Right lobe of liver (tissue), 4 donors: ENCODE measurements at regions not wholly inside any gene's neighbourhood (a gene's known extent, or its start where the extent isn't known, plus 50 kb on each side); places are given as distances from the start of the nearest gene placed in this dataset.

Experiments
- POLR2A ChIP-seq: fragments of 450-650 bp; IDR thresholded peaks from one replicate; pipeline ENCODE4 v1.6.1; 2017; ENCODE audit warnings: antibody characterized with exemption, mild to moderate bottlenecking
- TF ChIP-seq, protein P1 (sequence below), 4 donors: fragments of 200-600 bp in 3 of 4; fragments of 450-650 bp in 1 of 4; IDR thresholded peaks; one replicate each; pipeline versions ENCODE4 v1.5.1 to v1.8.0; 2016 to 2022; ENCODE audit warnings: antibody characterized with exemption in 4 of 4, mild to moderate bottlenecking in 2 of 4
- donor health status: DM: no; HTN: no; CAD: no.
- donor health status: DM: no; HTN: no; CAD: no.
- donor health status: DM: no; HTN: yes; CAD: no.

DNA sequence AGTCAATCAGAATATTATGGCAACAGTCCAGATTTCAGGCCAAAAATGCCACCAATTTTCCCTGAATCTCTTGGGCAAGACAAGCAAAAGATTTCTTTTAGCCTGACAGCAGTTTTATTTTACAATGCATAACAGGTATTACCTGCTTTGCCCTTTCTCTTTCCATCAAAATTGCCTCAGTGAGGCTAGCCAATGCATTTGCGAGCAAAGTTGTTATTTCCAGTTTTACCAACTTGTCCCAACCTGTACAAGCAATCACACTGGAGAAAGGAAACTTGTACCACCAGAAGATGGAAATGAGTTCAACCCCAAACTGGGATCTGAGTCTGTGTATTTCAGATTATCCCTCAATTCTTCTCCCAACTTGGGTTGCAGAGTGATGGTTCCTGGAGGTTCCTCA, 279.9 kb upstream of the CDYL start:
- no peak for TF ChIP-seq POLR2A
- TF ChIP-seq, protein P1, sequence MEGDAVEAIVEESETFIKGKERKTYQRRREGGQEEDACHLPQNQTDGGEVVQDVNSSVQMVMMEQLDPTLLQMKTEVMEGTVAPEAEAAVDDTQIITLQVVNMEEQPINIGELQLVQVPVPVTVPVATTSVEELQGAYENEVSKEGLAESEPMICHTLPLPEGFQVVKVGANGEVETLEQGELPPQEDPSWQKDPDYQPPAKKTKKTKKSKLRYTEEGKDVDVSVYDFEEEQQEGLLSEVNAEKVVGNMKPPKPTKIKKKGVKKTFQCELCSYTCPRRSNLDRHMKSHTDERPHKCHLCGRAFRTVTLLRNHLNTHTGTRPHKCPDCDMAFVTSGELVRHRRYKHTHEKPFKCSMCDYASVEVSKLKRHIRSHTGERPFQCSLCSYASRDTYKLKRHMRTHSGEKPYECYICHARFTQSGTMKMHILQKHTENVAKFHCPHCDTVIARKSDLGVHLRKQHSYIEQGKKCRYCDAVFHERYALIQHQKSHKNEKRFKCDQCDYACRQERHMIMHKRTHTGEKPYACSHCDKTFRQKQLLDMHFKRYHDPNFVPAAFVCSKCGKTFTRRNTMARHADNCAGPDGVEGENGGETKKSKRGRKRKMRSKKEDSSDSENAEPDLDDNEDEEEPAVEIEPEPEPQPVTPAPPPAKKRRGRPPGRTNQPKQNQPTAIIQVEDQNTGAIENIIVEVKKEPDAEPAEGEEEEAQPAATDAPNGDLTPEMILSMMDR (IDR thresholded peaks at IDR 0.05) = no peak
